ENCODE measurements at regions not wholly inside any gene's neighbourhood (a gene's known extent, or its start where the extent isn't known, plus 50 kb on each side); places are given as distances from the start of the nearest gene placed in this dataset.

DNA sequence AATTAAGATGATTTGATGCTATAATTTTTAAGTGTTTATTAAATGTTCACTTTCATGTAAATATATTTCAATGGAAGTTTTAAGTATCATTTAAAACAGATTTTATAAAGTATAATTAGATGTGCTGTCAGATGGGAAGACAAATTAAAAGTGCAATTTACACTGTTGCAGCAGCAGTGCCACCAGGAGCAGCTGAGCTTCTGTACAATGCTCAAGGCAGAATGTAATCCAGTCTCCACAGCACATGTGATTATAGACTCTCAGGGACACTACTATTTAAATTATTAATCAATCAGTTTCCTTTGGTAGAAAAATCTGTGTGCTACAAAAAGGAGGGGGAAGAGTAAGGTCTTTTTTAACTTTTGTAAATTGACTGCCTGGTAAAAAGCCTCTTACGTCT, 285.7 kb upstream of the USP15 start:
- TF ChIP-seq, protein P1, sequence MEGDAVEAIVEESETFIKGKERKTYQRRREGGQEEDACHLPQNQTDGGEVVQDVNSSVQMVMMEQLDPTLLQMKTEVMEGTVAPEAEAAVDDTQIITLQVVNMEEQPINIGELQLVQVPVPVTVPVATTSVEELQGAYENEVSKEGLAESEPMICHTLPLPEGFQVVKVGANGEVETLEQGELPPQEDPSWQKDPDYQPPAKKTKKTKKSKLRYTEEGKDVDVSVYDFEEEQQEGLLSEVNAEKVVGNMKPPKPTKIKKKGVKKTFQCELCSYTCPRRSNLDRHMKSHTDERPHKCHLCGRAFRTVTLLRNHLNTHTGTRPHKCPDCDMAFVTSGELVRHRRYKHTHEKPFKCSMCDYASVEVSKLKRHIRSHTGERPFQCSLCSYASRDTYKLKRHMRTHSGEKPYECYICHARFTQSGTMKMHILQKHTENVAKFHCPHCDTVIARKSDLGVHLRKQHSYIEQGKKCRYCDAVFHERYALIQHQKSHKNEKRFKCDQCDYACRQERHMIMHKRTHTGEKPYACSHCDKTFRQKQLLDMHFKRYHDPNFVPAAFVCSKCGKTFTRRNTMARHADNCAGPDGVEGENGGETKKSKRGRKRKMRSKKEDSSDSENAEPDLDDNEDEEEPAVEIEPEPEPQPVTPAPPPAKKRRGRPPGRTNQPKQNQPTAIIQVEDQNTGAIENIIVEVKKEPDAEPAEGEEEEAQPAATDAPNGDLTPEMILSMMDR (IDR thresholded peaks at IDR 0.05): no peak
- TF ChIP-seq POLR2AphosphoS5 (IDR thresholded peaks at IDR 0.05) (no peak), POLR2A (IDR thresholded peaks at IDR 0.05) (no peak)

Measured in prostate gland (tissue), 2 donors.